Posterior vena cava (tissue), 2 donors: ENCODE measurements at regions not wholly inside any gene's neighbourhood (a gene's known extent, or its start where the extent isn't known, plus 50 kb on each side); places are given as distances from the start of the nearest gene placed in this dataset.
"Not testable (repeated sequence)": the region's sequence is repeated elsewhere in the genome, so short reads cannot be mapped to it uniquely, and the experiment has no call there.

Source experiments
- DNase-seq: peaks from one replicate; pipeline ENCODE4 v3.0.0-alpha.2; 2020; ENCODE audit warnings: low spot score
- intact Hi-C, 2 donors: fragments of 100-400 bp; cut with DNase I; formaldehyde crosslinking; loops; one replicate each; pipeline versions ENCODE4 v1.14.1 to v1.14.2; 2022 to 2023
- donor health status: DM: yes; HTN: yes; CAD: no.
- donor health status: DM: yes; HTN: yes; CAD: no.

DNA sequence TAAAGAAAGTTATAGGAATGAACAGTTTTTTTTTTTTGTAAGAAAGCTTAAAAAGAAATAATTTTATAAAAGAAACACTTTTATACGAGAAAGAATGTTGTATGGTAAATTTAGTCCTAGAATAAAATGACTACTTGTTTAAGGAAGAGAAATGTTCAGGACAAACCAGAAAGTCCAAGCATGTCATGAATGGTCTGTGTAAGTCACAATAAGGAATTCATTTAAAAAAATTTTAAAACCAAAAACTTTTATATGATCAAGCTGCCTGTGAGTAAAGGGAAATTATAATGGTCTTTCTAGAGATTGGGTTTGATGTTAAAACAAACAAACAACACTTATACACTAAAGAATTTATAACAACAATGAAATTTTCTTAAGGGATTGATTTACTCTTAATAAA lies 858.9 kb upstream of the PCDH7 start:
- DNase-seq = no peak
- intact Hi-C loops = no loop called here

DNA sequence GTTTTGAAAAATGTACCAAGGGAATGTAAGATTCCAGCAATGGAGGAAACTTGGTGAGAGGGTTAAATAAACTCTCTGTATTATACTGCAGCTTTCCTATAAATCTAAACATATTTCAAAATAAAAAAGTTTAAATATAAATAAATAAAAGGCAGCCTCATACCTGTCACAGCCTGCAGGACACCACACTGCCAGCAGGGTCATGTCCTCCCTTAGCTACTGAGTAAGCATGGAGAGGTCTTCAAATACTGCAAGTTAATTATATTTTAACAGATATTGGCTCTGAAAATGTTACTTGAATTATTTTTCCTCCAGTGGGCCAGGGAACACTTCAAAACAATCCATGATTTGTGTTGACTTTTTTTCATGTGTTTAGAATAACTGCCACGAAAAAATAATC lies 852.8 kb upstream of the PCDH7 start:
- DNase-seq = no peak
- intact Hi-C loops = no loop called here

DNA sequence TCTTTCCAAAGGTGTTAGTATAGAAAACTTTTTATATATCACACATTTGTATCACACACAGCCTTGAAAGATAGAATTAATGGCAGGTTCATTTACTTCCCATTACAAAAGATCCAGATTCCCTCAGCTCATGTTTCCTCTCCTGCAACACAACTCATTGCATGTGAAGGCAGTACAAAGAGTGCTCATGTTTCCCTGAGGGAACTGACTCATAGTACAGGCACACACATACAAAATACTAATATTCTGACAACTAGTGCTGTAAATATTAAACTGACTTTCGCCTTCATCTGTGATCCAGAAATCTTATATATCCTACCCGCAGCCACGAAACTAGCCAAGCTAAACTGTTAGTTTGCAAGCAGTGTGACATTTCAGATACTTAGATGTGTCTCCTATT lies 819.8 kb upstream of the PCDH7 start:
- intact Hi-C loops = no loop called here

DNA sequence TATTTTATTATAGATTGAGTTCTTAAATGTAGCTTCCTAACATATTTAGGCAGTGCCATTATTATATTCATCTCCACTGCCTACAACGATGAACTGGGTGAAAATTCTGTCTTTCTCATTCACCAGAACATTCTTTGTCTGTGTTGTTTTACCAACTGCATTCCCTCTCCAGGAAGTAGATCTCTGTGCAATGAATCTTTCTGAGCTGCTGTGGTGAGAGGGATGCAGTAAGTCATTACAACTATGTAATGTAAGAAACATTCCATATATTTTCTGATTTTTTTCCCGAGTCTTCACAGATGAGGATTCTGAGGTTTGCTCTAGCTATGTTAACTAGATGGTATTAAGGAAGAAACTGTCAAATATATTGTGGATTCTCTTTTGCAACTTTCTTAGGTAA lies 811.9 kb upstream of the PCDH7 start:
- intact Hi-C loops = no loop called here
- no peak for DNase-seq

More for the DNA sequence above, 819.8 kb upstream of the PCDH7 start:
- DNase-seq = no peak

DNA sequence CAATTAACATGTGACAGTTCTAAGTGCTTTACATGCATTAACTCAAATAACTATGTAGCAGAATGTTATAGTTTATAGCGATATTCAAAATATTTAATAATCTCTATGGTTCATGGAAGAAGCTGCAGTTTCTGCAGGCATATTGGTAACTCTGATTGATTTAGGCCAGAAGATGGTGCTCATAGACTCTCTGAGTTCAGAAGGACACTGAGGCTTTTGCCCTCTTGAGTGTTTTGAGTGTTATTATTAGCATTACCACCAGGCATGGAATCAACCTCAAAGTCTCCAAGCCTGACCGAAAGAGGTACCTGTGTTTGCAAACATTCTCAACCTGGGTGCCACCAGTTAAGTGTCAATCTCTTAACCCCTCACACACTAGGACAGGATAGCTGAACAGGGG lies 792.3 kb upstream of the PCDH7 start:
- DNase-seq = no peak
- intact Hi-C loops = no loop called here

DNA sequence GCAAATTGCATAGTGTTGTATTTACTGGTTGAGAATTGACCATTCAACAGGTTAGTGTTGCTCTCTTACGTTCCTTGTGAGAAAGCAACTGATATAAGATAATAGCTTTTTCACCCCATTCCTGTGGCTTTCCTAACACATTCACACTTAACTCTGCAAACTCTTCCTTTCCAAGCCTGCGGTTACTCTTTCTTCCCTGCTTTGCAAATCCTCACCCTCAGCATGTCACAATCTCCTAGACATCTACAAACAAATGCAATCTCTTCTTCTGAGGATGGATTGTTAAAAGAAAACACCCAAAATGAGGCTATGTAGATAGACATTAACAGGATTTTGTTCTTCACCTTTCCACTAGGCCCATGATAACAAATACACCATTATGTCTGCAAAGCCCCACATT lies 771.7 kb upstream of the PCDH7 start:
- intact Hi-C loops = no loop called here
- no peak for DNase-seq

DNA sequence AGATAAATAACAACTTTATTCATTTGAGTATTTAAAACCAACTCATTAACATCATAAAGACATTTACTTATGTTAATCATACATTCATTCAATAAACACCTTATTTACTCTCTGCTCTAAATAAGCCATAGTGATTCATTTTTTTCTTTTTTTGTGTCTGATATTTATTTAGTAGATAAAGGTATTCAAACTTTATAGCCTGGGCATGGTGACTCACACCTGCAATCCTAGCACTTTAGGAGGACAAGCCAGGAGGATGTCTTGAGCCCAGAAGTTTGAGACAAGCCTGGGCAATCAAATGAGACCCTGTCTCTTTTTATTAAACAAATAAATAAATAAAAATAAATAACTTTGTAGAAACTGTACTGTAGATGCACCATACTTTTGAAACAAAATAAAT lies 771.3 kb upstream of the PCDH7 start:
- no peak for DNase-seq

DNA sequence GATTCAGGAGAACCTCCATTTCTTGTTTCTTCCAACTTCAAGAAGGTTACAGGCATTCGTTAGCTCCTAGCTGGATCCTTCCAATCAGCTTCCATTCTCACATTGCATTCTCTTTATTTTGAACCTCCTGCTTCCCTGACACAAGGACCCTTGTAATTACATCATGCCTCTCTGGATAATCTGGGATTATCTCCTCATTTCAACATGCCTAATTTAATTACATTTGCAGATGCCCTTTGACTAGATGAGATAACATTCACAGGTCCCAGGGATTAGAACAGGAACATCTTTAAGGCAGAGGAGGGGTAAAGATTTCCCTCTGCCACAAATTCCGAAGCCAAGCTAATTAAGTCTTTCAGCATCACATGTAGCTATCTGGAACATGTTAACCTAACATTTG lies 753.8 kb upstream of the PCDH7 start:
- intact Hi-C loops = no loop called here
- DNase-seq = no peak

More for the DNA sequence above, 771.3 kb upstream of the PCDH7 start:
- intact Hi-C loops = no loop called here

DNA sequence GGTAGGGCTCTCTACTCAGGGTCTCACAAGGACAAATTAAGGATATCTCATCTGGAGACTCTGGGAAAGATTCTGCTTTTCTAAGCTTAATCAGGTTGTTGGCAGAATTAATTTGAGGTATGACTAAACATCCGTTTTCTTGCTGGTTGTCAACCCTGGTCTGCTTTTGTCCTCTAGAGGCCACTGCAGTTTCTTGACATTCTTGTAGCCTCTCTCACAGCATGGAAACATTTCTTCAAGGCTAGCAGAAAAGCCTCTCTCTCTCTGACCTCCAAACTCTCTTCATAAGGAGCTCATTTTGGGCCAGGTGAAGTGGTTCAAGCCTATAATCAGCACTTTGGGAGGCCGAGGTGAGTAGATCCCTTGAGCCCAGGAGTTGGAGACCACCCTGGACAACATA lies 749.5 kb upstream of the PCDH7 start:
- intact Hi-C loops = no loop called here
- DNase-seq = no peak

DNA sequence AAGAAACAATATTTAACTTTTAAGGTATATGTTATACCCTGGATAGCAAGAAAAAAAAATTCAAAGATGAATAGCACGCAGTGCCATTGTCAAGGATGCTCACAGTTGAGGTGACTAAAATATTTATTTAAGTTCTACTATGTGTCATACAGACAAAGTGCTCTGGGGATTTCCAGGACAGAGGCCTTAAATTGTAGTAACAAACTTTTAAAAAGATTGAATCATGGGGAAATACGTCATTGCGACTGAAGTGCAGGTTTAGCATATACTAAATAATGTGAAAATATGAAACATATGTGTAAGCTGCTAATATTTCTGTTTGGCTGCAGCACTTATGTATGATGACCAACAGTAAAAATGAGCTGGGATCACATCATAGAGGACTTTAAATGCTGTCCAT lies 748.0 kb upstream of the PCDH7 start:
- intact Hi-C loops = no loop called here
- DNase-seq = no peak

DNA sequence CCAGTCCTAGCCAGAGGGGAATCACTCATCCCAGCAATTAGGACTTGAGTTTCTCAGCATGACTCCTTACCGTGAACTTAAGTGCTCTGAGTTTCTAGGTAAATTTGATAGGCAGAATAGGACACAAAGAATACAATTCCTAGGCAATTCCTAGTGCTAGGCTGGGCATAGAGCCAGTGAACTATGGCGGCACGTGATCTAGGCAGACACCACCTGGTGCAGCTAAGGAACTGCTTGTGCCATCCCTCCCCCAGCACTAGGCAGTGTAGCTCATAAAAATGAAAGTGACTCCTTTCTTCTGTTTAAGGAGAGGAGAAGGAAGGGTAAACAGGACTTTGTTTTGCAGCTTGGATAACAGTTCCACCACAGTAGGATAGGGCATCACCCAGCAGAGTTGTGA lies 736.3 kb upstream of the PCDH7 start:
- no peak for DNase-seq
- intact Hi-C loops = no loop called here

DNA sequence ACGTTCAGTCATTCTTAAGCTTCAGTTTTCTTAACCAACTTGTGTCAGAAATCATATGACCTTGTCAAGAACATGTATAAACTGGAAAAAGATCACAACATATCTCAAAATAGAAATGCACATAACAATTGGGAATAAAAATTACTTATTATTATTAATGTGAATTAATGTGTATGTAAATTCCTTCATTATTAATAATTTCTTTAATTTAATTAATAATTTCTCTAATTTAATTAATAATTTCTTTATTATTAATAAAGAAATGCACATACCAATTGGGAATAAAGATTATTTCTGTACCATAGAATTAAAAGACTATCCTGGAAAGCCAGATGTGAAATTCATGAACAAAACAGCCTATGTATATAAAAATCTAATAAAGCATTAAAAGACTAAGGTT lies 718.5 kb upstream of the PCDH7 start:
- intact Hi-C loops = no loop called here

DNA sequence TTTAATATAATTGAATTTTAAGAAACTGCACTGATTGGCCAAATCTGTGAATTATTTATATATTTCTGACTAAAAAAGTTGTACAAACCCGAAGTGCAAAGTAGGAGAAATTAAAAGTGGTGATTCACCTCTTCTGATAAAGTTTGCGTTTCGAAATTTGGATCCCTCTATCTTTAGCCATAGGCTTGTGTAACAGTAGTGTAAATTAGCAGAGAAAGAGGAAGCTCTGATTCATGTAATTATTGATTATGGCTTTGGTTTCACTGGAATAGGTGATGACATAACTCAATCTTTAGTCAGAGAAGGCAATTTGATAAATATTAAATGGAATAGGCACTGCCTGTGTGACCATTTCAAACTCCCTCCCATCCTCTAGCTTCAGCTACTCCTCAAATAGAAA lies 717.8 kb upstream of the PCDH7 start:
- intact Hi-C loops = no loop called here
- DNase-seq = no peak

More for the DNA sequence above, 718.5 kb upstream of the PCDH7 start:
- DNase-seq = no peak

DNA sequence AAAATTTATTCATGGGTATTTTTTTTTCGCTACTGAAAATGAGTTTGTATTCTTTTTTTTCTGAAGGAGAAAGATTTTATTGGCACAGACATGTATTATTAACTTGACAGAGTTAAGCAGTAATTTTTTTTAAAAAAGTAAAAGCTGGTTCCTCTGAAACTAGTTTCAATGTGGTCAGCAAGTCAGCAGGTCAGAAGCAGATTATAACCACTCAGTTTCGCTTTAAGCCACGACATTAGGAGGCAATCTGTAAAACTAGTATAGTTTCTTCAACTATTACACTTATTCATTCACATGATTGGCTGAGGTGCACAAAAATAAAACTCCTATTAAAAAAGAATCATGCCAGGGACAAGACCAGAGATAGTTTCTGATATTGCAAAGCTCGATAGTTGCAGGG lies 714.2 kb upstream of the PCDH7 start:
- no peak for DNase-seq
- intact Hi-C loops = no loop called here

DNA sequence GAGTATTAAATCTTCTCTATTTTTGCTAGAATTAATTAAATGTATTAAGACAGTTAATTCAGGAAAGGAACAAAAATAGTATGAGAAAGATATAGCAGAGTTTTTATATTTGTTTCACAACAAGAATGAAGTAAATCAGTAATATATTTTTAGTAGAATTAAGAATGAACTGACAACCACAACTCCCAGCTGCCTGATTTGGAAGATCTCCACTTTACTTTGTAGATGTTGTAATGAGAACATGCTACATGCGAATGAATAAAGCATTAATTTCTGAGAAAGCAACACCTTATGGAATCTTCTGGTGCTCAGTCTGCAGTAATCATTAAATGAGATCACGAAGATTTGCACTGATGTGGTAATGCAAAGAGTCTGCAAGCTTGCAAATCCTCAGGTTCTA lies 695.6 kb upstream of the PCDH7 start:
- intact Hi-C loops = no loop called here
- no peak for DNase-seq

DNA sequence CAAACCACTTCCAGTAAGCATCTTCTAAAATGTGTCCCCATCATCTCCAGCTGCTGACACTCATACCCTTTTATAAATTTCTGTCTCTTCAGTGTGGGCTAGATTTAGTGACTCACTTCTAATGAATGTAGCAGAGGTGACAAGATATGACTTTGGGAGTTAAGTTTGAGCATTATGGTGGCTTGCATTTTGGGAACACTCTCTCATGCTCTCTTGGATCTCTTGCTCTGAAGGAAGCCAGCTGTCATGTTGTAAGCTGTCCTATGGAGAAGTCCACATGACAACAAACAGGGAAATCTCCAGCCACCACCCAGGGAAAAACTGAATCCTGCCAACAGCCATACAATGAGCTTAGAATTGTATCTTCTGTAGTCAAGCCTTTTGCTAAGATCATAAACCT lies 691.3 kb upstream of the PCDH7 start:
- intact Hi-C loops = no loop called here
- no peak for DNase-seq

DNA sequence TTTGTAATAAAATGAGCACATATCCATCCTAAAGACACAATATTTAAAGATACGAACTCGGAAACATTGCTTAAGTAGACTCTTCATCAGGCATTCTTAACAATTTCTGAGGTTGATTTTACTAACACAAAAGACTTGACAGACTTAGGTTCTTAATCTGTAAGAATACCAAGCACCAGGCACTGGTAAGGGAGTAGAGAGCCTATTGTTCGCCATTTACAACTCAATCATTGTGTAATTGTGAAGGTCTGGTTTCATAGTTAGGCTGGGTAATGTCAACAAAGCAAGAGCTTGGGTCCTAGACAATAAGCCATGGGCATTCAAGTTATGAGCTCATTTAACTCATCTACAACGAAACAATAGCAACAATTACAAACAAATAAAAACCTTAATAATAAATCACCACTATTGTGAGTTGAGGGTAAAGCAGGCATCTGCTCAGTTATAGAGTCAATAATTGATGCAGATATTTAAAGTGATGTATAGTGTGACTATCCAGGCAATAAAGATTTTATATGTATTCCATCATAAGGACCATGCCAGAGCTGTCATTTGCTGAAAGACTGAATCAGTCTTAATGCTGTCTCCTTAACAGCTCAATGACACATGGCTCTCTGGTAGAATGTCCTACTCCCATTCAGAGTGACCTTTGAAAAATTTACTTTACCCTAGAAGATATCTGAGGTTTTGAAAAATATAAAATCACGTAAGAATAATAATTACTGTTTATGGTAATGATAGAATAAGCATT lies 664.0 kb upstream of the PCDH7 start:
- intact Hi-C loops = no loop called here

DNA sequence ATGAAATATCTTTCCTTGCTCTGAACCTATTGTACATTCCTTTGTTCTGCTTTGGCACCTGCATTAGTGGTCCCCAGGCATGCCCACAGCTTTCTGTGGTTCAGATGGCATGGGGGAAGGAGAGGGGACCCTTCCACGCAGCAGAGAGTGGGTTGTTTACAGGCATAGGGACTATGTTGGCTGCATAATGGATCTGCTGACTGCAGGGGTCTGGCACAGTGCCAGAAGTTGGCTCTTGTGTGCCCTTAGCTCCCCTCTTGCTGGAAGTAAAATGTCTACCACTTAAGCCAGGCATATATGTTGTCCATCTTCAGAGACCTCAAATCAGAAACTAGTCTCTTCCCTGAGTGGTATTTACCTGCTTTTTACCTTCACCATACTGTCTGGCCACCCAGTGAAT lies 651.9 kb upstream of the PCDH7 start:
- intact Hi-C loops = no loop called here
- no peak for DNase-seq

More for the DNA sequence above, 664.0 kb upstream of the PCDH7 start:
- no peak for DNase-seq

DNA sequence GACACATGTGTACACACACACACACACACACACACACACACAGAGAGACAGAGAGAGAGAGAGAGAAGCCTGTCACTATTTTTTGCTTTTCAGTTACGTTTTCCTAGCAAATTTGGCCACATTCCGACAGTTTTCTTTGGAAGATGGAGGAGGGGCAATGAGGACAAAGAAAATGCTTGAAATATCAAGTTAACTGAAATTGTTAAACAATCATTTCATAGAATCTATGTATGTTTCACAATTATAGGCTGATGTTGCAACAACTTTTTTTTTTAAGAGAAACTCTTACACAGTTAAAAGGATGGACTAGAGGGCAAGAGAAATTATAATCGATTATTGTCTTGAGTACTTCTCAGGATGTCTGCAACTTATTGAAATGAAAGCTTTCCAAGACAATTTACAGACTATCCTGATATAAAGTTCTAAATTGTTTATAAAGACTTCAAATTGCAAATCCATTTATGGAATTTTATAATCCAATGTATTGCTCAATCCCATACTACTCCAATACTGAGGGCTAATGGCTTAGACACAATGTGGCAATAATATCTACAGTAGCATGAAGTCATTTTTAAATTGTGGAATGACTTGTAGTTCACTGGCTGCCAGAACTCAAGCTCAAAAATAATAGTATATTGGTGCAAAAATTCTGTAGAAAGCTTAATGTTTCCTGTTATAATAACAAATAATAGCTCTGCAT lies 647.0 kb upstream of the PCDH7 start:
- DNase-seq = no peak
- intact Hi-C loops = no loop called here

DNA sequence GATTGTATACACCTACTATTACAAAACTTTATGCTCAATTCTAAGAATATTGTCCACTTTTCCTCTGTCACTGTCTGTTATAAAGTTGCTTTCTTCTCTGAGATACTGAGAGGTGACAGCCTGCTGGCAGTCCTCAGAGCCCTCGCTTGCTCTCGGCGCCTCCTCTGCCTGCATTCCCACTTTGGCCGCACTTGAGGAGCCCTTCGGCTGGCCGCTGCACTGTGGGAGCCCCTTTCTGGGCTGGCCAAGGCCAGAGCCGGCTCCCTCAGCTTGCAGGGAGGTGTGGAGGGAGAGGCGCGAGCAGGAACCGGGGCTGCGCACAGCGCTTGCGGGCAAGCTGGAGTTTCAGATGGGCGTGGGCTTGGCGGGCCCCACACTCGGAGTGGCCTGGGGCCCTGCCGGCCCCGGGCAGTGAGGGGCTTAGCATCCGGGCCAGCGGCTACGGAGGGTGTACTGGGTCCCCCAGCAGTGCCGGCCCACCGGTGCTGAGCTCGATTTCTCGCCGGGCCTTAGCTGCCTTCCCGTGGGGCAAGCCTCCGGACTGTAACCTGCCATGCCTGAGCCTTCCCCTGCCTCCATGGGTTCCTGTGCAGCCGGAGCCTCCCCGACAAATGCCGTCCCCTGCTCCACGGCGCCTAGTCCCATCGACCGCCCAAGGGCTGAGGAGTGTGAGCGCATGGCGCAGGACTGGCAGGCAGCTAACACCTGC lies 627.6 kb upstream of the PCDH7 start:
- intact Hi-C loops, DNase-seq: not testable (repeated sequence)

DNA sequence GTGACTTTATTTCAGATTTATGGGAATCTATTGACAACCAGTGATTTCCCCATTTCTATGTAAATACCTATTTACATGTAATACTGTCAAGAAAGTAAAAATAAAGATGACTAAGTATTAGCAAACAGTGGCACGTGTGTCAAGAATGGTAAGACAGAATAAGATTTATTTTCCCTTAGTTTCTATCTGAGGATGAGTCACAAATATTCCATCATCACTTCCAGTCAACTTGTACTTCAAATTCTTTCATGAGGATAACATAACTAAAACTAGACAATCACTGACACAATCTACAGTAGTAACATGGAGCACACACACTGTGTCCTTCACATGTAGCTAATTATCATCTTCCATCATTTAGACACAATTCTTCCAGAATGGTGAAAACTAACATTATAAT lies 625.3 kb upstream of the PCDH7 start:
- intact Hi-C loops = no loop called here
- no peak for DNase-seq
